SU-DHL-6 (cell line): ENCODE measurements at regions not wholly inside any gene's neighbourhood (a gene's known extent, or its start where the extent isn't known, plus 50 kb on each side); places are given as distances from the start of the nearest gene placed in this dataset.

ENCODE experiments used
- H2AFZ ChIP-seq: fragments of 200-600 bp; sonication (generic); 2 replicates; pipeline ENCODE4 v1.6.1; 2014; ENCODE audit warnings: low read depth, mild to moderate bottlenecking, moderate library complexity, mixed read lengths, antibody characterized with exemption, low read length; ENCODE audit not compliant: severe bottlenecking
- H3F3A ChIP-seq: fragments of 200-600 bp; shearing (Covaris generic); 2 replicates; pipeline ENCODE4 v1.6.0; 2016; ENCODE audit warnings: antibody characterized with exemption, mild to moderate bottlenecking; ENCODE audit not compliant: insufficient read depth
- H3K27ac ChIP-seq: fragments of 200-600 bp; sonication (generic); 2 replicates; pipeline ENCODE4 v1.5.1; 2016; ENCODE audit warnings: low read depth, mild to moderate bottlenecking, low read length, moderate library complexity, mixed read lengths
- H3K27me3 ChIP-seq: fragments of 200-600 bp; sonication (generic), shearing (Covaris generic); 2 replicates; pipeline ENCODE4 v1.6.0; 2014; ENCODE audit warnings: mild to moderate bottlenecking, low read length
- H3K36me3 ChIP-seq: fragments of 200-600 bp; sonication (generic); 2 replicates; pipeline ENCODE4 v1.6.1; 2014; ENCODE audit warnings: mild to moderate bottlenecking, low read length, mixed read lengths
- H3K4me2 ChIP-seq: fragments of 300-600, 200-600 bp; shearing (Covaris generic), sonication (generic); 2 replicates; pipeline ENCODE4 v1.6.0; 2014; ENCODE audit warnings: low read length, low read depth, mild to moderate bottlenecking; ENCODE audit not compliant: poor library complexity, severe bottlenecking
- H3K4me3 ChIP-seq: fragments of 200-600 bp; sonication (generic); 2 replicates; pipeline ENCODE4 v1.5.1; 2014; ENCODE audit warnings: antibody characterized with exemption, low read length, mild to moderate bottlenecking, mixed read lengths; ENCODE audit not compliant: insufficient read depth, poor library complexity, severe bottlenecking
- H3K79me2 ChIP-seq: fragments of 200-600 bp; sonication (generic); 2 replicates; pipeline ENCODE4 v1.6.1; 2014; ENCODE audit warnings: mild to moderate bottlenecking, low read length, moderate library complexity; ENCODE audit not compliant: insufficient read depth
- H3K9ac ChIP-seq: fragments of 200-600 bp; sonication (generic); 2 replicates; pipeline ENCODE4 v1.7.0; 2014; ENCODE audit warnings: mild to moderate bottlenecking, low read length
- H3K9me2 ChIP-seq: fragments of 200-600 bp; sonication (generic); replicated peaks from 2 replicates; pipeline ENCODE4 v1.6.1; 2014; ENCODE audit warnings: low read length; ENCODE audit not compliant: insufficient read depth
- H3K9me3 ChIP-seq: fragments of 200-600 bp; sonication (generic); 2 replicates; pipeline ENCODE4 v1.6.1; 2014; ENCODE audit warnings: low read length, mixed read lengths; ENCODE audit not compliant: insufficient read depth
- H4K20me1 ChIP-seq: fragments of 200-600 bp; sonication (generic); 2 replicates; pipeline ENCODE4 v1.6.1; 2014; ENCODE audit warnings: low read depth, mild to moderate bottlenecking, antibody characterized with exemption, low read length, moderate library complexity, mixed read lengths
- EZH2phosphoT487 ChIP-seq: fragments of 200-600 bp; sonication (generic), shearing (Covaris generic); conservative IDR thresholded peaks from 2 replicates; pipeline ENCODE4 v1.6.1; 2018; ENCODE audit warnings: mild to moderate bottlenecking, antibody characterized with exemption, low read length, moderate library complexity, mixed read lengths
- TF ChIP-seq, protein P1 (sequence below): fragments of 200-600 bp; sonication (generic); IDR thresholded peaks from one replicate; pipeline ENCODE4 v1.5.1; 2017; ENCODE audit warnings: antibody characterized with exemption, mild to moderate bottlenecking, low read length, moderate library complexity; ENCODE audit not compliant: insufficient read depth, poor library complexity, severe bottlenecking

DNA sequence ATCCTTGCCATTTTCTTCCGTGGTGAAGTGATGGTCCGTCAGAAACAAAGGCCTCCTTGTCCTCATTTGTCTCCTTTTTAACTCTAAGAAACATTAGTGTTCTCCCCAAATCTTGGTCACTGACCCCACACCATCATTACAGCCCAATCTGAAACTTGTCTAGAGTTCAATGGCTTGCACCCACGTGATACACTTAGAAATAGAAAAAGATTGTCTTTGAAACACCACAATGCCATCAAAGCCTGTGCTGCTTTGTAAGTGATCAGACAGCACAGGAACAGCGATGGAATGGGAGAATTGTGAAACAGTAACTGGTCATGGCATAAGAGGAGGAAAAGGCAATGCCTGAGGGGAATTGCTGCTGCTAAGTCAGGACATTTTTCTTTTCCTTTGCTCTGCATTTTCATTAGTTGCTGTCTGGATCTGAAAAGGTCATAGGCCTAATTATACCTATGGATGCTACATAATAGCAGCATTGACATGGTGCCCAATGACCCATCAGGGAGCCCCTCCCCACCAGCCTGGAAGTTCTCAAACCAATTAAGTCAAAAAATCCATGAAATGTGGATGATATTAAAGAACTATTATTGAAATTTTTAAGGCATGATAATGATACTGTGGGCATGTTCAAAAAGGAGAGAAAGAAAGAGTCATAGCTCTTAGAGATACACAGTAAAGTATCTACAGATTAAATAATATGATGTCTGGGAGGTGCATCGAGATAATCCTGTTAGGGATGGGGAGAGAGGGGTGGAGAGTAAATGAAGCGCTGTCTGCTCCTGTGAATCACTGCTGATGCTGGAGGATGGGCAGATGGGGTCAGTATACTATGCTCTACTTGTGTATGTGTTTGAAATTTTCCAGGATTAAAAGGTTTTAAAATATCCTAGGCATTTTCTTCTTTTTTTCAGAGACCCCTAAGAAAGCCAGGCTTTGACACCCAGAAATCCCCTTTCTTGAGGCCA lies 83.6 kb downstream of the ENC1 start:
- Histone ChIP-seq H3K9me2 (no peaks in the 10 kb centered on the region), H3K9ac (no peak overlapping the region), H3K9me3 (no peaks in the 10 kb centered on the region), H3K4me3 (no peak overlapping the region), H3K27ac (no peak overlapping the region), H3K4me2 (no peak overlapping the region), H4K20me1 (no peaks in the 10 kb centered on the region), H3K27me3 (no peaks in the 10 kb centered on the region), H3K79me2 (no peaks in the 10 kb centered on the region), H3F3A (no peaks in the 10 kb centered on the region), H2AFZ (no peak overlapping the region), H3K36me3 (no peaks in the 10 kb centered on the region)
- TF ChIP-seq, protein P1, sequence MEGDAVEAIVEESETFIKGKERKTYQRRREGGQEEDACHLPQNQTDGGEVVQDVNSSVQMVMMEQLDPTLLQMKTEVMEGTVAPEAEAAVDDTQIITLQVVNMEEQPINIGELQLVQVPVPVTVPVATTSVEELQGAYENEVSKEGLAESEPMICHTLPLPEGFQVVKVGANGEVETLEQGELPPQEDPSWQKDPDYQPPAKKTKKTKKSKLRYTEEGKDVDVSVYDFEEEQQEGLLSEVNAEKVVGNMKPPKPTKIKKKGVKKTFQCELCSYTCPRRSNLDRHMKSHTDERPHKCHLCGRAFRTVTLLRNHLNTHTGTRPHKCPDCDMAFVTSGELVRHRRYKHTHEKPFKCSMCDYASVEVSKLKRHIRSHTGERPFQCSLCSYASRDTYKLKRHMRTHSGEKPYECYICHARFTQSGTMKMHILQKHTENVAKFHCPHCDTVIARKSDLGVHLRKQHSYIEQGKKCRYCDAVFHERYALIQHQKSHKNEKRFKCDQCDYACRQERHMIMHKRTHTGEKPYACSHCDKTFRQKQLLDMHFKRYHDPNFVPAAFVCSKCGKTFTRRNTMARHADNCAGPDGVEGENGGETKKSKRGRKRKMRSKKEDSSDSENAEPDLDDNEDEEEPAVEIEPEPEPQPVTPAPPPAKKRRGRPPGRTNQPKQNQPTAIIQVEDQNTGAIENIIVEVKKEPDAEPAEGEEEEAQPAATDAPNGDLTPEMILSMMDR, result no peak
- TF ChIP-seq EZH2phosphoT487, result no peak

DNA sequence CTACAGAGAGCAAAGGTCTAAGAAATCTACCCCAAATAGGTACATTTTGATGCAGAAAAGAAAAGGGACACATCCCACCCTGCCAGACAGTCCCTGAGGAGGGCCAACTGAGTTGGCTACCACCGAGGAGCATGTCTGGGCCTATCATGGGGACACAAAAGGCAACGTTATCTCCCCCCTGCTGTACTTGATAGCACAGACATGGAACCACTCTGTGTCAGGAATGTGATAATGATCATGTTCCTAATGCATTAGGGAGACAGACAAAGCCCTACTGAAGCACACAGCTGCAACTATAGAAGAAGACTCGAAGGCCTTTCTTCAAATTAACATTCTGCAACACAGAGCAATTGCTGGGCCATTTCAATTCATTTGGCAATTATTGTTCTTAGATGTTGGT lies 84.5 kb downstream of the ENC1 start:
- no peak for TF ChIP-seq EZH2phosphoT487
- TF ChIP-seq, protein P1, result no peak
- H4K20me1 ChIP-seq, result no peaks in the 10 kb centered on the region
- no peak overlapping the region for H3K4me2 ChIP-seq
- no peaks in the 10 kb centered on the region for H3K27me3 ChIP-seq
- no peaks in the 10 kb centered on the region for H3K36me3 ChIP-seq
- H3K9ac ChIP-seq, result no peak overlapping the region
- H3K9me3 ChIP-seq, result no peaks in the 10 kb centered on the region
- H3K4me3 ChIP-seq, result no peak overlapping the region
- H3F3A ChIP-seq, result no peaks in the 10 kb centered on the region
- H3K79me2 ChIP-seq, result no peaks in the 10 kb centered on the region
- no peak overlapping the region for H3K27ac ChIP-seq
- H2AFZ ChIP-seq, result no peak overlapping the region
- no peaks in the 10 kb centered on the region for H3K9me2 ChIP-seq

DNA sequence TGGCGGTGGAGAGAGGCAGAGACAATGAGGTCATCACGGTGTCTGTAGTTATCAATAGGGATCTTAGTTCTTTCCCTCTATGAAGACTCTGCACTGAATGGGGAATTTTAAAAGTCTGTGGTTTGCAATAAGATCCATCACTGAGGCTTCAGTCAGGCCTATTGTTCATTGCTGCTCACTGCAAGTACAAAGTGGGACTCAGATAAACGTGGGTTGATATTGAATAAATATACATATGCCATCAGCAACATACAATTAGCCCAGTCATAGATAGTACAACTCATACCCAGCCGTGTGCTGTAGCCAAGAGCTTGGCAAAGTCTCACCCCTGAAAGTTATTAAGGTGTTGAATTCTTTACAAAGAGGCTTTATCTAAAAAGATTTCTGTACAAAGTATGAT lies 88.4 kb downstream of the ENC1 start:
- Histone ChIP-seq H3K4me2 (no peak overlapping the region), H3K4me3 (no peak overlapping the region), H4K20me1 (no peaks in the 10 kb centered on the region), H3K9me3 (no peaks in the 10 kb centered on the region), H3F3A (no peaks in the 10 kb centered on the region), H3K27me3 (no peaks in the 10 kb centered on the region), H3K9ac (no peak overlapping the region), H3K27ac (no peak overlapping the region), H3K9me2 (no peaks in the 10 kb centered on the region), H2AFZ (no peak overlapping the region), H3K79me2 (no peaks in the 10 kb centered on the region), H3K36me3 (no peaks in the 10 kb centered on the region)
- TF ChIP-seq, protein P1, result no peak
- no peak for TF ChIP-seq EZH2phosphoT487
